Activated CD4-positive, alpha-beta T cell treated with anti-CD3 and anti-CD28 coated beads for 4 hours (primary cell): ENCODE measurements at regions not wholly inside any gene's neighbourhood (a gene's known extent, or its start where the extent isn't known, plus 50 kb on each side); places are given as distances from the start of the nearest gene placed in this dataset.

Experiments used
- DNase-seq, 2 donors: peaks; one replicate each; pipeline ENCODE4 v3.0.0-alpha.2; 2020

GRCh38 chr12:97936165-97936564 is 473.6 kb downstream of the RMST start:
- DNase-seq, result no peak

- DNase-seq, result no peak
These were observed 475.4 kb downstream of the RMST start for GRCh38 chr12:97938031-97938430.

- no peak for DNase-seq
These were observed 476.6 kb downstream of the RMST start for GRCh38 chr12:97939156-97939555.

GRCh38 chr12:97940105-97940504 is 477.5 kb downstream of the RMST start:
- no peak for DNase-seq

GRCh38 chr12:97940629-97941028 is 478.0 kb downstream of the RMST start:
- DNase-seq, result no peak

GRCh38 chr12:97941686-97942354 is 479.2 kb downstream of the RMST start:
- DNase-seq, result no peak

- no peak for DNase-seq
These were observed 480.8 kb downstream of the RMST start for GRCh38 chr12:97943359-97943758.

GRCh38 chr12:97944576-97944975 is 482.0 kb downstream of the RMST start:
- DNase-seq, result no peak

- DNase-seq, result no peak
These were observed 484.1 kb downstream of the RMST start for GRCh38 chr12:97946701-97947100.

- no peak for DNase-seq
These were observed 486.0 kb downstream of the RMST start for GRCh38 chr12:97948591-97948990.

- no peak for DNase-seq
These were observed 488.6 kb downstream of the RMST start for GRCh38 chr12:97951239-97951638.

GRCh38 chr12:97951717-97952116 is 489.1 kb downstream of the RMST start:
- no peak for DNase-seq

- no peak for DNase-seq
These were observed 494.5 kb downstream of the RMST start for GRCh38 chr12:97957109-97957508.

GRCh38 chr12:97960225-97960624 is 497.6 kb downstream of the RMST start:
- DNase-seq, result no peak

- DNase-seq, result peak in 1 of 2 donors; percentile 2
These were observed 498.4 kb downstream of the RMST start for GRCh38 chr12:97960741-97961608.

GRCh38 chr12:97967831-97968230 is 505.2 kb downstream of the RMST start:
- no peak for DNase-seq

GRCh38 chr12:97968641-97969197 is 506.1 kb downstream of the RMST start:
- no peak for DNase-seq

- no peak for DNase-seq
These were observed 515.3 kb downstream of the RMST start for GRCh38 chr12:97977870-97978405.

- no peak for DNase-seq
These were observed 520.1 kb downstream of the RMST start for GRCh38 chr12:97982684-97983083.

GRCh38 chr12:97983796-97984195 is 521.2 kb downstream of the RMST start:
- DNase-seq, result no peak

- DNase-seq, result no peak
These were observed 521.8 kb downstream of the RMST start for GRCh38 chr12:97984436-97984835.

GRCh38 chr12:97984974-97985580 is 522.5 kb downstream of the RMST start:
- no peak for DNase-seq

GRCh38 chr12:97985834-97986233 is 523.2 kb downstream of the RMST start:
- DNase-seq, result no peak
